NOMO-1 treated with DMSO at 0.1 percent for 48 hours (cell line): ENCODE measurements at regions not wholly inside any gene's neighbourhood (a gene's known extent, or its start where the extent isn't known, plus 50 kb on each side); places are given as distances from the start of the nearest gene placed in this dataset.
"Not testable (repeated sequence)": the region's sequence is repeated elsewhere in the genome, so short reads cannot be mapped to it uniquely, and the experiment has no call there.

Source experiments
- DNase-seq: peaks from one replicate; lab custom pipeline; 2025; ENCODE audit not compliant: unreplicated experiment; lab: John Stamatoyannopoulos, UW

- no peak for DNase-seq
Measured at GRCh38 chr2:212913640-212914306, 237.6 kb downstream of the IKZF2 start.

GRCh38 chr2:212912445-212913103, 238.8 kb downstream of the IKZF2 start:
- DNase-seq = no peak

- DNase-seq = no peak
Measured at GRCh38 chr2:212911011-212911410, 240.4 kb downstream of the IKZF2 start.

GRCh38 chr2:212908682-212909435, 242.6 kb downstream of the IKZF2 start:
- DNase-seq = no peak

- no peak for DNase-seq
Measured at GRCh38 chr2:212908031-212908430, 243.4 kb downstream of the IKZF2 start.

GRCh38 chr2:212906620-212907019, 244.8 kb downstream of the IKZF2 start:
- no peak for DNase-seq

- DNase-seq = no peak
Measured at GRCh38 chr2:212905640-212906201, 245.7 kb downstream of the IKZF2 start.

- no peak for DNase-seq
Measured at GRCh38 chr2:212904646-212905045, 246.8 kb downstream of the IKZF2 start.

- DNase-seq = no peak
Measured at GRCh38 chr2:212903413-212903812, 248.0 kb downstream of the IKZF2 start.

GRCh38 chr2:212902421-212902820, 249.0 kb downstream of the IKZF2 start:
- no peak for DNase-seq

GRCh38 chr2:212901604-212902275, 249.7 kb downstream of the IKZF2 start:
- DNase-seq = no peak

GRCh38 chr2:212900715-212901114, 250.7 kb downstream of the IKZF2 start:
- no peak for DNase-seq

GRCh38 chr2:212898011-212898410, 253.4 kb downstream of the IKZF2 start:
- DNase-seq = no peak

- DNase-seq = no peak
Measured at GRCh38 chr2:212897296-212897695, 254.1 kb downstream of the IKZF2 start.

GRCh38 chr2:212894026-212894425, 257.4 kb downstream of the IKZF2 start:
- no peak for DNase-seq

GRCh38 chr2:212893216-212893615, 258.2 kb downstream of the IKZF2 start:
- DNase-seq = no peak

- DNase-seq = no peak
Measured at GRCh38 chr2:212892193-212892592, 259.2 kb downstream of the IKZF2 start.

GRCh38 chr2:212891580-212891979, 259.8 kb downstream of the IKZF2 start:
- DNase-seq = no peak

- no peak for DNase-seq
Measured at GRCh38 chr2:212882626-212883025, 268.8 kb downstream of the IKZF2 start.

- not testable (repeated sequence) for DNase-seq
Measured at GRCh38 chr2:212876556-212876955, 274.9 kb downstream of the IKZF2 start.

- not testable (repeated sequence) for DNase-seq
Measured at GRCh38 chr2:212875950-212876349, 275.5 kb downstream of the IKZF2 start.
